ENCODE measurements at regions not wholly inside any gene's neighbourhood (a gene's known extent, or its start where the extent isn't known, plus 50 kb on each side); places are given as distances from the start of the nearest gene placed in this dataset.

GRCh38 chr3:145801696-145802095, 359.3 kb downstream of the PLOD2 start:
- no peak for TF ChIP-seq CTCF (IDR thresholded peaks at IDR 0.05; ENCODE audit: low read depth, low read length, poor library complexity, severe bottlenecking)
- TF ChIP-seq EZH2phosphoT487 (IDR thresholded peaks at IDR 0.05; ENCODE audit: borderline replicate concordance, low read length), result no peak

Data from DOHH2 (cell line).